ENCODE measurements at regions not wholly inside any gene's neighbourhood (a gene's known extent, or its start where the extent isn't known, plus 50 kb on each side); places are given as distances from the start of the nearest gene placed in this dataset.

DNA sequence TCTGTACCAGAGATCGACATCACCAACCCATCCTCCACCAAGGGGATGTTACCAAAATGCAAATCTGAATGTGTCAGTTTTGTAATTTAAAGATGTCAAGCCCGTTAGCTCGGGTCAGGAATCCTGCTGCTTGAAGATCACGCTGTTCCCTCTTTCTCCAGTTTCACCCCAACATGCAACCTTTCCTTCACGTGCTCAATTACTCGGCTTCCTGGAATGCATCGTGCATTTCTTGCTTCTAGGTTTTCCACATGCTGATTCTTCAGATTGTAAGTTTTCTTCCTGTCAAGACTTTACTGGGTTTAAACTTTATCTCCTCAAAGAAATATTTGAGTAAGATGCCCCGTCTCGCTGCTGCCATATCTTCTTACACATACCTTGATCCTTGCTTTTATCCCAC, 209.5 kb upstream of the SNX2 start:
- TF ChIP-seq, protein P1, sequence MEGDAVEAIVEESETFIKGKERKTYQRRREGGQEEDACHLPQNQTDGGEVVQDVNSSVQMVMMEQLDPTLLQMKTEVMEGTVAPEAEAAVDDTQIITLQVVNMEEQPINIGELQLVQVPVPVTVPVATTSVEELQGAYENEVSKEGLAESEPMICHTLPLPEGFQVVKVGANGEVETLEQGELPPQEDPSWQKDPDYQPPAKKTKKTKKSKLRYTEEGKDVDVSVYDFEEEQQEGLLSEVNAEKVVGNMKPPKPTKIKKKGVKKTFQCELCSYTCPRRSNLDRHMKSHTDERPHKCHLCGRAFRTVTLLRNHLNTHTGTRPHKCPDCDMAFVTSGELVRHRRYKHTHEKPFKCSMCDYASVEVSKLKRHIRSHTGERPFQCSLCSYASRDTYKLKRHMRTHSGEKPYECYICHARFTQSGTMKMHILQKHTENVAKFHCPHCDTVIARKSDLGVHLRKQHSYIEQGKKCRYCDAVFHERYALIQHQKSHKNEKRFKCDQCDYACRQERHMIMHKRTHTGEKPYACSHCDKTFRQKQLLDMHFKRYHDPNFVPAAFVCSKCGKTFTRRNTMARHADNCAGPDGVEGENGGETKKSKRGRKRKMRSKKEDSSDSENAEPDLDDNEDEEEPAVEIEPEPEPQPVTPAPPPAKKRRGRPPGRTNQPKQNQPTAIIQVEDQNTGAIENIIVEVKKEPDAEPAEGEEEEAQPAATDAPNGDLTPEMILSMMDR (IDR thresholded peaks at IDR 0.05), result no peak
- TF ChIP-seq POLR2A (IDR thresholded peaks at IDR 0.05), result no peak
